HCT116 (cell line): ENCODE measurements at regions not wholly inside any gene's neighbourhood (a gene's known extent, or its start where the extent isn't known, plus 50 kb on each side); places are given as distances from the start of the nearest gene placed in this dataset.

ENCODE experiments used
- ATAC-seq: fragments of 200-7000 bp; cut with Tn5 transposase; 2 replicates; pipeline ENCODE4 v1.9.1; 2020; ENCODE audit warnings: mild to moderate bottlenecking, moderate library complexity
- BruUV-seq: library from RNA; stranded (reverse); fragments of 400-500 nt; replicated peaks from 2 replicates; lab custom pipeline; 2021; lab: Mats Ljungman, UMichigan
- CTCF ChIA-PET: fragments of 300-600 bp; sonication (Branson Sonifier 250); formaldehyde crosslinking; loops from one replicate; lab custom pipeline; 2021; ENCODE audit warnings: antibody characterized with exemption; lab: Charles Lee
- POLR2A ChIA-PET: fragments of 300-600, 350-600 bp; sonication (Branson Sonifier 250); formaldehyde crosslinking; loops from one replicate; lab custom pipeline; 2021; ENCODE audit warnings: antibody characterized with exemption; lab: Charles Lee
- RAD21 ChIA-PET, 2 experiments: fragments of 300-600 bp; sonication (Branson Sonifier 250); formaldehyde crosslinking; loops; one replicate each; lab custom pipeline; 2023; ENCODE audit warnings: low total read pairs in 2 of 2; ENCODE audit not compliant: uncharacterized antibody in 2 of 2, unreplicated experiment in 2 of 2, low non-redundant PET in 1 of 2; lab: Charles Lee
- DNase-seq: peaks from one replicate; pipeline ENCODE4 v3.0.0-alpha.2; 2010; ENCODE audit warnings: low read depth, low spot score
- H2AFZ ChIP-seq: fragments of 200-600 bp; shearing (Covaris generic), sonication (generic); 2 replicates; pipeline ENCODE4 v1.6.1; 2017; ENCODE audit warnings: low read depth, mixed run types, mixed read lengths, antibody characterized with exemption, low read length; ENCODE audit not compliant: poor library complexity, severe bottlenecking
- H3K27ac ChIP-seq: 2 replicates; pipeline ENCODE4 v1.5.1; 2012; ENCODE audit warnings: low read depth, low read length
- H3K27me3 ChIP-seq: fragments of 200-600 bp; sonication (generic); 2 replicates; pipeline ENCODE4 v1.6.1; 2016; ENCODE audit warnings: mixed run types, low read length, mixed read lengths; ENCODE audit not compliant: insufficient read depth
- H3K36me3 ChIP-seq, 2 experiments: fragments of 200-500 bp in 1 of 2; fragments of 200-600 bp in 1 of 2; sonication (Bioruptor generic) in 1 of 2; sonication (generic) in 1 of 2; 2 replicates each; pipeline versions ENCODE4 v1.5.1 to v1.6.1; 2014 to 2016; ENCODE audit warnings: low read length in 2 of 2, inconsistent platforms in 1 of 2, mixed read lengths in 1 of 2, mixed run types in 1 of 2; ENCODE audit not compliant: insufficient read depth in 2 of 2, control insufficient read depth in 1 of 2
- H3K4me1 ChIP-seq, 2 experiments: fragments of 200-600 bp in 1 of 2; sonication (generic) in 1 of 2; 2 replicates each; pipeline versions ENCODE4 v1.5.1 to v1.6.1; 2012 to 2017; ENCODE audit warnings: low read length in 2 of 2, inconsistent platforms in 1 of 2, mild to moderate bottlenecking in 1 of 2, mixed read lengths in 1 of 2, mixed run types in 1 of 2, moderate library complexity in 1 of 2; ENCODE audit not compliant: insufficient read depth in 2 of 2, control insufficient read depth in 1 of 2
- H3K4me2 ChIP-seq: fragments of 200-600 bp; sonication (generic); 2 replicates; pipeline ENCODE4 v1.6.1; 2017; ENCODE audit warnings: mixed run types, low read length, mixed read lengths
- H3K4me3 ChIP-seq, 2 experiments: fragments of 200-600 bp in 1 of 2; sonication (generic) in 1 of 2; replicated peaks in 1 of 2; 2 replicates each; pipeline ENCODE4 v1.5.1; 2011 to 2016; ENCODE audit warnings: low read length in 2 of 2, control low read depth in 1 of 2, low read depth in 1 of 2, mild to moderate bottlenecking in 1 of 2, mixed read lengths in 1 of 2, mixed run types in 1 of 2
- H3K79me2 ChIP-seq: fragments of 200-600 bp; sonication (generic); 2 replicates; pipeline ENCODE4 v1.6.1; 2017; ENCODE audit warnings: mild to moderate bottlenecking, mixed run types, low read length, moderate library complexity, mixed read lengths; ENCODE audit not compliant: insufficient read depth
- H3K9ac ChIP-seq: fragments of 200-600 bp; sonication (generic); 2 replicates; pipeline ENCODE4 v1.6.1; 2016; ENCODE audit warnings: low read length, mixed read lengths
- H3K9me2 ChIP-seq: fragments of 200-600 bp; sonication (generic), shearing (Covaris generic); 2 replicates; pipeline ENCODE4 v1.6.1; 2017; ENCODE audit warnings: mixed run types, mild to moderate bottlenecking, moderate library complexity; ENCODE audit not compliant: insufficient read depth
- H3K9me3 ChIP-seq, 2 experiments: fragments of 200-500 bp in 1 of 2; fragments of 200-600 bp in 1 of 2; sonication (Bioruptor generic) in 1 of 2; sonication (generic) in 1 of 2; 2 replicates each; pipeline ENCODE4 v1.6.1; 2014 to 2017; ENCODE audit warnings: low read length in 2 of 2, mixed read lengths in 2 of 2, inconsistent platforms in 1 of 2, low read depth in 1 of 2, mild to moderate bottlenecking in 1 of 2, mixed run types in 1 of 2, moderate library complexity in 1 of 2; ENCODE audit not compliant: control insufficient read depth in 1 of 2, insufficient read depth in 1 of 2
- H4K20me1 ChIP-seq: fragments of 200-600 bp; sonication (generic), shearing (Covaris generic); 2 replicates; pipeline ENCODE4 v1.6.1; 2017; ENCODE audit warnings: mixed run types, mild to moderate bottlenecking, moderate library complexity; ENCODE audit not compliant: insufficient read depth
- CBX3 ChIP-seq: IDR thresholded peaks from 2 replicates; pipeline ENCODE4 v1.6.1; 2012; ENCODE audit warnings: low read depth
- CEBPB ChIP-seq: IDR thresholded peaks from 2 replicates; pipeline ENCODE4 v1.6.1; 2012; ENCODE audit warnings: low read depth
- EGR1 ChIP-seq: IDR thresholded peaks from 2 replicates; pipeline ENCODE4 v1.6.1; 2012; ENCODE audit warnings: low read depth
- ELF1 ChIP-seq: IDR thresholded peaks from 2 replicates; pipeline ENCODE4 v1.6.1; 2012; ENCODE audit warnings: low read depth, borderline replicate concordance
- EZH2 ChIP-seq: fragments of 200-600 bp; sonication (generic); IDR thresholded peaks from 2 replicates; pipeline ENCODE4 v1.6.1; 2017; ENCODE audit warnings: antibody characterized with exemption, mixed run types
- EZH2phosphoT487 ChIP-seq: fragments of 200-600 bp; IDR thresholded peaks from 2 replicates; pipeline ENCODE4 v1.6.1; 2018; ENCODE audit warnings: antibody characterized with exemption, borderline replicate concordance
- FOSL1 ChIP-seq: IDR thresholded peaks from 2 replicates; pipeline ENCODE4 v1.6.1; 2012; ENCODE audit warnings: low read depth
- JUND ChIP-seq: IDR thresholded peaks from 2 replicates; pipeline ENCODE4 v1.6.1; 2012
- POLR2A ChIP-seq: IDR thresholded peaks from 2 replicates; pipeline ENCODE4 v1.7.0; 2011; ENCODE audit warnings: borderline replicate concordance; ENCODE audit not compliant: insufficient read depth, insufficient read length; ENCODE audit errors: extremely low read depth
- SIN3A ChIP-seq: IDR thresholded peaks from 2 replicates; pipeline ENCODE4 v1.6.1; 2012; ENCODE audit warnings: low read depth
- SP1 ChIP-seq: IDR thresholded peaks from 2 replicates; pipeline ENCODE4 v1.6.1; 2012; ENCODE audit warnings: low read depth
- SRF ChIP-seq: IDR thresholded peaks from 2 replicates; pipeline ENCODE4 v1.6.1; 2012; ENCODE audit warnings: low read depth
- TCF7L2 ChIP-seq: IDR thresholded peaks from 2 replicates; pipeline ENCODE4 v1.7.0; 2011; ENCODE audit warnings: borderline replicate concordance, inconsistent platforms; ENCODE audit not compliant: insufficient read depth, insufficient read length; ENCODE audit errors: extremely low read depth
- ZFX ChIP-seq: fragments of 450-650 bp; IDR thresholded peaks from 2 replicates; pipeline ENCODE4 v1.6.1; 2017
- ZNF274 ChIP-seq: fragments of 200-500 bp; sonication (Bioruptor generic); IDR thresholded peaks from 2 replicates; pipeline ENCODE4 v1.6.1; 2014; ENCODE audit warnings: mild to moderate bottlenecking, low read depth, low read length, inconsistent platforms
- intact Hi-C: fragments of 100-400 bp; cut with micrococcal nuclease; formaldehyde crosslinking; loops from 2 replicates; pipeline ENCODE4 v1.10.0; 2022
- TF ChIP-seq, protein P1 (sequence below), 3 experiments: fragments of 200-600 bp in 1 of 3; sonication (generic) in 1 of 3; IDR thresholded peaks in 2 of 3; conservative IDR thresholded peaks in 1 of 3; 2 replicates each; pipeline ENCODE4 v1.5.1; 2012 to 2017; ENCODE audit warnings: low read depth in 2 of 3, low read length in 2 of 3, antibody characterized with exemption in 1 of 3, borderline replicate concordance in 1 of 3, control low read depth in 1 of 3, mild to moderate bottlenecking in 1 of 3, mixed read lengths in 1 of 3, mixed run types in 1 of 3, moderate library complexity in 1 of 3; ENCODE audit not compliant: insufficient read depth in 1 of 3
- TF ChIP-seq, protein P2 (sequence below): IDR thresholded peaks from 2 replicates; pipeline ENCODE4 v1.6.1; 2012

DNA sequence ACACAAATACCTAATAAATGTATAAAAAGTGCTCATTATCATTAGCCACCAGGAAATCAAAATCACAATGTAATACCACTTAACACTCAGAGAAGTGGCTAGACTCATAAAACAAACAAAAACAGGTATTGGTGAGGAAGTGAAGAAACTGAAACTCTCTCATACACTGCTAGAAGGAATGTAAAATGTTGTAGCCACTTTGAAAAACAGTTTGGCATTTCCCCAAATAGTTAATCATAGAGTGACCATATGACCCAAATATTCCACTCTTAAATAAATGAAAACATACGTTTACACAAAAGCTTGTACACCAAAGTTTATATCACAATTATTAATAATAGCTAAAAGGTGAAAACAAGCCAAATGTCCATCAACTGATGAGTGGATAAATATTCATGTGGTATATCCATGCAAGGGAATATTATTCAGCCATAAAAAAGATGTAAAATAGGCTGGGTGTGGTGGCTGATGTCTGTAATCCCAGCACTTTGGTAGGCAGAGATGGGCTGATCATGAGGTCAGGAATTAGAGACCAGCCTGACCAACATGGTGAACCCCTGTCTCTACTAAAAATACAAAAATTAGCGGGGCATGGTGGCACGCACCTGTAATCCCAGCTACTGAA, 86.2 kb upstream of the COL5A2 start:
- ChIA-PET RAD21 (no interaction called here), CTCF (no interaction called here), POLR2A (no interaction called here)
- H3K4me2 ChIP-seq = no peak overlapping the region
- BruUV-seq = no TSS peak
- H3K4me1 ChIP-seq = no peaks in the 10 kb centered on the region
- no peak overlapping the region for H2AFZ ChIP-seq
- H3K9me3 ChIP-seq = no peaks in the 10 kb centered on the region
- no peak overlapping the region for H3K9ac ChIP-seq
- no peaks in the 10 kb centered on the region for H3K79me2 ChIP-seq
- no peak for DNase-seq
- no peak overlapping the region for H3K27ac ChIP-seq
- intact Hi-C loops = no loop called here
- no peak overlapping the region for H3K4me3 ChIP-seq
- no peaks in the 10 kb centered on the region for H3K27me3 ChIP-seq
- H3K36me3 ChIP-seq = no peaks in the 10 kb centered on the region
- no peaks in the 10 kb centered on the region for H4K20me1 ChIP-seq
- no peak for ATAC-seq
- TF ChIP-seq ELF1 (no peak), EZH2 (no peak), SP1 (no peak), SRF (no peak), EGR1 (no peak), POLR2A (no peak), EZH2phosphoT487 (no peak), FOSL1 (no peak), ZNF274 (no peak), ZFX (no peak), SIN3A (no peak), JUND (no peak), CEBPB (no peak), CBX3 (no peak), TCF7L2 (no peak)
- TF ChIP-seq, protein P1, sequence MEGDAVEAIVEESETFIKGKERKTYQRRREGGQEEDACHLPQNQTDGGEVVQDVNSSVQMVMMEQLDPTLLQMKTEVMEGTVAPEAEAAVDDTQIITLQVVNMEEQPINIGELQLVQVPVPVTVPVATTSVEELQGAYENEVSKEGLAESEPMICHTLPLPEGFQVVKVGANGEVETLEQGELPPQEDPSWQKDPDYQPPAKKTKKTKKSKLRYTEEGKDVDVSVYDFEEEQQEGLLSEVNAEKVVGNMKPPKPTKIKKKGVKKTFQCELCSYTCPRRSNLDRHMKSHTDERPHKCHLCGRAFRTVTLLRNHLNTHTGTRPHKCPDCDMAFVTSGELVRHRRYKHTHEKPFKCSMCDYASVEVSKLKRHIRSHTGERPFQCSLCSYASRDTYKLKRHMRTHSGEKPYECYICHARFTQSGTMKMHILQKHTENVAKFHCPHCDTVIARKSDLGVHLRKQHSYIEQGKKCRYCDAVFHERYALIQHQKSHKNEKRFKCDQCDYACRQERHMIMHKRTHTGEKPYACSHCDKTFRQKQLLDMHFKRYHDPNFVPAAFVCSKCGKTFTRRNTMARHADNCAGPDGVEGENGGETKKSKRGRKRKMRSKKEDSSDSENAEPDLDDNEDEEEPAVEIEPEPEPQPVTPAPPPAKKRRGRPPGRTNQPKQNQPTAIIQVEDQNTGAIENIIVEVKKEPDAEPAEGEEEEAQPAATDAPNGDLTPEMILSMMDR (IDR thresholded peaks at IDR 0.05 in 2 of 3, conservative IDR thresholded peaks at IDR 0.05 in 1 of 3; ENCODE audit: borderline replicate concordance in 1 of 3, insufficient read depth in 1 of 3, low read depth in 2 of 3, low read length in 2 of 3) = no peak
- TF ChIP-seq, protein P2, sequence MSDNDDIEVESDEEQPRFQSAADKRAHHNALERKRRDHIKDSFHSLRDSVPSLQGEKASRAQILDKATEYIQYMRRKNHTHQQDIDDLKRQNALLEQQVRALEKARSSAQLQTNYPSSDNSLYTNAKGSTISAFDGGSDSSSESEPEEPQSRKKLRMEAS = no peak
- peaks cover 5% of the 10 kb centered on the region; the same call in 1 of the 2 replicates for H3K9me2 ChIP-seq
